ENCODE measurements at regions not wholly inside any gene's neighbourhood (a gene's known extent, or its start where the extent isn't known, plus 50 kb on each side); places are given as distances from the start of the nearest gene placed in this dataset.

DNA sequence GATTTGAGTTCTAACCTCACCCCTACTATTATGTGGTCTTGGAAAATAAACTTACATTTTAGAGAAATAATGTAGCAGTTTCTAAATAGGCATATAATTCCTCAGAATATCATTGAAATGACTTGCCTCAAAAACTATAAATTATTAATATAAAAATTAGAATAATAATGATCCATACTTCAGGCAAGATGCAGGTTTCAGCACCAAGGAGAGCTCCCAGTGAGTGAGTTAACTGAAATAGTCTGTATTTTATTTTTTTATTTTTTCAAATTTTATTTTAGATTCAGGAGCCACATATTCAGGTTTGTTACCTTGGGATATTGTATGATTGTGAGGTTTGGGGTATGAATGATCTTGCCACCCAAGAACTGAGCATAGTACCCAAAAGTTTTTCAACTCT lies 472.2 kb upstream of the DCC start:
- TF ChIP-seq, protein P1, sequence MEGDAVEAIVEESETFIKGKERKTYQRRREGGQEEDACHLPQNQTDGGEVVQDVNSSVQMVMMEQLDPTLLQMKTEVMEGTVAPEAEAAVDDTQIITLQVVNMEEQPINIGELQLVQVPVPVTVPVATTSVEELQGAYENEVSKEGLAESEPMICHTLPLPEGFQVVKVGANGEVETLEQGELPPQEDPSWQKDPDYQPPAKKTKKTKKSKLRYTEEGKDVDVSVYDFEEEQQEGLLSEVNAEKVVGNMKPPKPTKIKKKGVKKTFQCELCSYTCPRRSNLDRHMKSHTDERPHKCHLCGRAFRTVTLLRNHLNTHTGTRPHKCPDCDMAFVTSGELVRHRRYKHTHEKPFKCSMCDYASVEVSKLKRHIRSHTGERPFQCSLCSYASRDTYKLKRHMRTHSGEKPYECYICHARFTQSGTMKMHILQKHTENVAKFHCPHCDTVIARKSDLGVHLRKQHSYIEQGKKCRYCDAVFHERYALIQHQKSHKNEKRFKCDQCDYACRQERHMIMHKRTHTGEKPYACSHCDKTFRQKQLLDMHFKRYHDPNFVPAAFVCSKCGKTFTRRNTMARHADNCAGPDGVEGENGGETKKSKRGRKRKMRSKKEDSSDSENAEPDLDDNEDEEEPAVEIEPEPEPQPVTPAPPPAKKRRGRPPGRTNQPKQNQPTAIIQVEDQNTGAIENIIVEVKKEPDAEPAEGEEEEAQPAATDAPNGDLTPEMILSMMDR (IDR thresholded peaks at IDR 0.05; ENCODE audit: borderline replicate concordance, extremely low read depth, low read length, poor library complexity, severe bottlenecking) = no peak
- TF ChIP-seq EZH2 (IDR thresholded peaks at IDR 0.05; ENCODE audit: borderline replicate concordance, low read depth, low read length, severe bottlenecking) = no peak
